ENCODE measurements at regions not wholly inside any gene's neighbourhood (a gene's known extent, or its start where the extent isn't known, plus 50 kb on each side); places are given as distances from the start of the nearest gene placed in this dataset.

DNA sequence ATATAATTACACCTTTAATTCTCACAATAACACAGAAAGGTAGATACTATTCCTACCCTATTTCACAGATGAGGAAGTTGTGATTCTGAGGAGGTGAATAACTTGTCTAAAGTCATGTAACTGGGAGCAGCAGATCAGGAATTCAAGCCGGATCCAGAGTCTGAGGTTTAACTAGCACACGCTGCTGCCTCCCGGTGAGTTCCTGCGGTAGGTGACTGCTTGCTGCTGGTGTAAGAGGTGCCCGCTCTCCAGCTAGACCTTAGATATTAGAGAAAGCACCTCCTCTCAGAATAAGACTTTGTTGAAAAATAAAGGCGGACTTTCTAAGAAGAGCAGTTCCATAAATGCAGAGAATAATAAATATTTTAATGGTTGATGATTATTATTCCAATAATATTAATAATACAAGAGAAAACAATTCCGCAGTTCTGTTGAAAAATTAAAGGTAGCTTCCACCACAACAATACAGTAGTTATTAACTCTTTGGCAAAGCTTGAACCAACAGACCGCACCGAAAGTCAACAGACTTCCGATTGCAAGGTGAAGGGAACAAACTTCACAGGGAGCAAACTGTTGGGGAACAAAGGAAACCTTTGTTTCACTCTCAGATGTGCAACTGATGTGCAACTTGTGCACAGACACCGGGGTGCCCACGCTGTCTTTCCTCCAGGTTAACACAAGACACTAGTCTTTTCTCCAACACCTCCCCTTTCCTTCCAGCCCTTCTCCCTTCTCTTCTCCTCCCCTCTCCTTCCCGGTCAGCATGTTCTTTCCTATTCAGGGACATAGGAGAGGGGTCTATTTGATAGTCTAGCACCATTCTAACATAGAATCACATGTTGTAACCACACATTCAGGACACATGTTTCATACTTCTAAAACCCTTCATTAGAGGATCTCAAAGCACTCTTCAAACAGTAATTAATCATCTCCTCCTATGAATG, 73.2 kb upstream of the EGLN3 start:
- TF ChIP-seq CTCF (IDR thresholded peaks at IDR 0.05; ENCODE audit: low read depth, low read length), result no peak
- no peak for TF ChIP-seq EZH2phosphoT487 (IDR thresholded peaks at IDR 0.05; ENCODE audit: low read depth)

Measured in OCI-LY3 (cell line).